ENCODE measurements at regions not wholly inside any gene's neighbourhood (a gene's known extent, or its start where the extent isn't known, plus 50 kb on each side); places are given as distances from the start of the nearest gene placed in this dataset.

GRCh38 chr2:497770-498492 is 179.3 kb downstream of the TMEM18 start:
- no peak for TF ChIP-seq REST (IDR thresholded peaks at IDR 0.05; ENCODE audit: insufficient read depth in 1 of 2, low read depth in 2 of 2, low read length in 2 of 2)
- no peak for TF ChIP-seq POLR2AphosphoS5 (IDR thresholded peaks at IDR 0.05; ENCODE audit: low read depth, low read length)
- TF ChIP-seq TAF1 (IDR thresholded peaks at IDR 0.05; ENCODE audit: borderline replicate concordance, insufficient read depth, low read length), result no peak

Data from PFSK-1 (cell line).